ENCODE measurements at regions not wholly inside any gene's neighbourhood (a gene's known extent, or its start where the extent isn't known, plus 50 kb on each side); places are given as distances from the start of the nearest gene placed in this dataset.
"Not testable (repeated sequence)": the region's sequence is repeated elsewhere in the genome, so short reads cannot be mapped to it uniquely, and the experiment has no call there.

- DNase-seq = no peak
Observed at GRCh38 chr6:149246691-149247384, 70.7 kb upstream of the TAB2 start.

GRCh38 chr6:149247385-149247763, 70.1 kb upstream of the TAB2 start:
- DNase-seq = no peak

DNA sequence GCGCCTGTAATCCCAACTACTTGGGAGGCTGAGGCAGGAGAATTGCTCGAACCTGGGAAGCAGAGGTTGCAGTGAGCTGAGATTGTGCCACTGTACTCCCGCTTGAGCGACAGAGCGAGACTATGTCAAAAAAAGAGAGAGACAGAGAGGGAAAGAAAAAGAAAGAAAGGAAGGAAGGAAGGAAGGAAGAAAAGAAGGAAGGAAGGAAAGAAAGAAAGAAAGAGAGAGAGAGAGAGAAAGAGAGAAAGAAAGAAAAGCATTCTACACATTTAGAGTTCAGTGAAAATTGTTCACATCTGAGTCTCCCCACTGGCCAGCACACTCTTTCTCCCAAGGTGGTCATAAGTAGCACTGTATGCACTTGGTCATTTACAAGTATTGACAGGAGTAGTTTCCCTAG, 69.2 kb upstream of the TAB2 start:
- not testable (repeated sequence) for DNase-seq

GRCh38 chr6:149248693-149249369, 68.7 kb upstream of the TAB2 start:
- DNase-seq = no peak

DNA sequence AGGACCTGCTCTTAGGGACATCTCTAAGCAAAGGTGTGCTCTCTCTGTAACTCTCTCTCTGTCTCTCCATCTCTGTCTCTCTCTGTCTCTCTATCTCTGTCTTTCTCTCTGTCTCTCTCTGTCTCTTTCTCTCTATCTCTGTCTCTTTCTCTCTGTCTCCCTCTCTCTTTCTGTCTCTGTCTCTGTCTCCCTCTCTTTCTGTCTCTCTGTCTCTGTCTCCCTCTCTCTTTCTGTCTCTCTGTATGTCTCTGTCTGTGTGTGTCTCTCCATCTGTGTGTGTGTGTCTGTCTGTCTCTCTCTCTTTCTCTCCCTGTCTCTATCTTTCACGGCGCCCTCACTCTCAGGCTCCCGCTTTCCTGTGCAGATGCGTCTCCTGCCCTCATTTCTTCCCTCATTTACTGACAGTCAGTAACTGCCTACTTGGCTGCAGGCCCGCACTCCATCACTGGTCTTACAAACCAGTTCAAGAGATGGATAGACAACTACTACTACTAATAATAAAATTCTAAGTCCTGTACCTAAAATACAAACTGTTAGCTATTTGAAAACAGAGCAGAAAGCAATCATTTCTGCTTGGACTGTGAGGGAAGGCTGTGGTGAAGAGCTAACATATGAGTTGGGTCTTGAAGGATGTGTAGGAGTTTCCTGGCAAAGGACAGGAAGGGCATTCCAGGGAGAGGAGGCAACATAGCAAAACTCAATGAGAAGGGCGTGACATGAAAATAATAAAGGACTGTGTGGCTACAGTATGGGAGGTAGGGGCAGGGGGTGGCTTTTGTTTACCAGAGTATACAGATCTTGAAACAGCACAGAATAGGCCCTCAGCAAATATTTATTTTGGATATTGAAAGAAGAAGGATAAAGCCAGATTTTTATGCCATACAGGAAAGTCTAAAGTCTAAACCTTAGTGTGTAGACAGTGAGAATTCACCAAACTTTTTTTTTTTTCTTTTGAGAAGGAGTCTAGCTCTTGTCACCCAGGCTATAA, 67.8 kb upstream of the TAB2 start:
- DNase-seq = no peak

GRCh38 chr6:149250951-149251350, 66.6 kb upstream of the TAB2 start:
- DNase-seq = no peak

GRCh38 chr6:149252622-149253021, 64.9 kb upstream of the TAB2 start:
- no peak for DNase-seq

DNA sequence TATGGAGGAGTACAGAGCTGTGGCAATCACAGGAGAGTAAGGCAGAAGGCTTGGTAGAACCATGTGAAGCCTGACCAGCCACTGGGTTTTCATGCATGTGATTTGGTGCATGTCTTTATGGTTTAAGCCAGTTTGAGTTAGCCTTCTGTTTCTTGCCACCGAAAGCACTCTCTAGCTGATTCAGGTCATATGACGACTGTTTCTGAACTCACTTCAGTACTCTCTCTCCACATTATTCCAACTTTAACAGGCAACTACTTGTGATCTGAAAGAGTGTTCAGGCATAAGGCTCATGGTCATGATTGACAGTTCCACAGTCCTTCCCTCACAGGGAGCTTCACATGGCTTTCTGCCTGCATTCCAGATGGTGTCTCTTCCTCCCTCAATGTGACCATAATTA, 63.3 kb upstream of the TAB2 start:
- DNase-seq = peak; percentile 35

DNA sequence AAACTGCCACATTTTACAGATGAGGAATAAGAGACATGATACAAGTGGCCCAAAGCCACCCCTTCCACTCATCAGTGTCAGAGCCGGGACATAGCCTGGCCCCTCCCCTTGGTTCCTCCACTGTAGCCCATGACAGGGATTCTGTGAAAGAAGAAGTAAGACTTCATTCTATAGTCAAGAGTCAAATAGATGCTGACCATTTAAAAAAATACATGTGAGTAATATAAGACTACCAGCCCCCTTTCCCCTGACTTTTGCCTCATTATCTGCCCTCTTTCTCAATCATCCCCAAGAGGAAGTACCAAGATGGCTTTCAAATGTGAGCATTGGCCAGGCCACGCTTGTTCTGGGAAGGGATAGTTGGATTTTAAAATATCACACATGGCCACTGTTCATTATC, 57.8 kb upstream of the TAB2 start:
- no peak for DNase-seq

- no peak for DNase-seq
Observed at GRCh38 chr6:149260214-149260874, 57.2 kb upstream of the TAB2 start.

GRCh38 chr6:149261364-149262040, 56.0 kb upstream of the TAB2 start:
- no peak for DNase-seq

DNA sequence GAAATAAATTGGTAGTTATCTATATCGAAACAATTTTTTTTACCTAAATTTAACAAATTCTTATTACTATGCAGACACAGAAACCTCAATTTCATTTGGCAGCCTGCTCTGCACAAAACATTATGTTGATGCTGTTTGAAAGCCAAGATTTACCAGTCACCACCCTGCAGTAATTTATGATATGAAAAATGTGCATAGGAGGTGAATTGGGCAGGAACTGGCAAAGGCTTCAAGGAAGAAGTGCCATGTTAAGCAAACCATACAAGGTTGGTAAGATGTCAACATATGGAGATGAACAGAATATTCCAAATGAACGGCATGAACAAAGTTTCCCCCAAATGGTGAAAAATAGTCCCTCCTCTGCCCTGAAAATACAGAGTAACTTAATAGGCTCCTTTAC, 54.2 kb upstream of the TAB2 start:
- DNase-seq = no peak

GRCh38 chr6:149264629-149265028, 52.9 kb upstream of the TAB2 start:
- DNase-seq = no peak

GRCh38 chr6:149265945-149266344, 51.6 kb upstream of the TAB2 start:
- DNase-seq = no peak

GRCh38 chr6:149266659-149267058, 50.9 kb upstream of the TAB2 start:
- no peak for DNase-seq

- DNase-seq = no peak
Observed at GRCh38 chr6:149267072-149267471, 50.4 kb upstream of the TAB2 start.

GRCh38 chr6:149267513-149268043, 49.9 kb upstream of the TAB2 start:
- no peak for DNase-seq

Measured in NCI-H2171 treated with DMSO at 0.1 percent for 48 hours (cell line).